NT2/D1 (cell line): ENCODE measurements at regions not wholly inside any gene's neighbourhood (a gene's known extent, or its start where the extent isn't known, plus 50 kb on each side); places are given as distances from the start of the nearest gene placed in this dataset.

Experiments used
- DNase-seq: peaks from one replicate; pipeline ENCODE4 v3.0.0-alpha.2; 2011; ENCODE audit warnings: low read depth, low spot score
- H3K27me3 ChIP-seq: 2 replicates; pipeline ENCODE4 v1.6.0; 2011; ENCODE audit warnings: mild to moderate bottlenecking; ENCODE audit not compliant: insufficient read length, insufficient read depth
- H3K36me3 ChIP-seq: 2 replicates; pipeline ENCODE4 v1.6.1; 2011; ENCODE audit warnings: mild to moderate bottlenecking, low read length, mixed read lengths; ENCODE audit not compliant: insufficient read depth, insufficient read length
- H3K4me1 ChIP-seq: 2 replicates; pipeline ENCODE4 v1.5.1; 2011; ENCODE audit not compliant: insufficient read depth, insufficient read length
- H3K4me3 ChIP-seq: 2 replicates; pipeline ENCODE4 v1.5.1; 2011; ENCODE audit warnings: low read depth; ENCODE audit not compliant: insufficient read length
- H3K9ac ChIP-seq: 2 replicates; pipeline ENCODE4 v1.6.0; 2011; ENCODE audit warnings: low read depth; ENCODE audit not compliant: insufficient read length
- H3K9me3 ChIP-seq: 2 replicates; pipeline ENCODE4 v1.5.1; 2011; ENCODE audit warnings: mild to moderate bottlenecking, low read length; ENCODE audit not compliant: insufficient read depth
- SUZ12 ChIP-seq: IDR thresholded peaks from 2 replicates; pipeline ENCODE4 v1.6.1; 2011; ENCODE audit not compliant: insufficient read length, insufficient read depth; ENCODE audit errors: extremely low read depth
- YY1 ChIP-seq: IDR thresholded peaks from 2 replicates; pipeline ENCODE4 v1.6.1; 2011; ENCODE audit not compliant: insufficient read length, insufficient read depth
- ZNF274 ChIP-seq: IDR thresholded peaks from 2 replicates; pipeline ENCODE4 v1.6.1; 2011; ENCODE audit warnings: mild to moderate bottlenecking, low read depth, low read length

GRCh38 chr20:40634891-40635290 lies 54.1 kb downstream of the MAFB start:
- Histone ChIP-seq H3K9ac (no peak overlapping the region), H3K4me3 (no peak overlapping the region), H3K36me3 (no peaks in the 10 kb centered on the region), H3K9me3 (no peaks in the 10 kb centered on the region), H3K27me3 (peaks cover 2% of the 10 kb centered on the region), H3K4me1 (no peaks in the 10 kb centered on the region)
- TF ChIP-seq YY1, result no peak
- no peak for TF ChIP-seq ZNF274
- TF ChIP-seq SUZ12, result no peak
- no peak for DNase-seq

GRCh38 chr20:40633123-40633850 lies 55.7 kb downstream of the MAFB start:
- TF ChIP-seq YY1 (no peak), SUZ12 (no peak), ZNF274 (no peak)
- peaks cover 3% of the 10 kb centered on the region for H3K4me1 ChIP-seq
- H3K36me3 ChIP-seq, result no peaks in the 10 kb centered on the region
- no peak for DNase-seq
- no peak overlapping the region for H3K4me3 ChIP-seq
- H3K9ac ChIP-seq, result no peak overlapping the region
- no peaks in the 10 kb centered on the region for H3K27me3 ChIP-seq
- no peaks in the 10 kb centered on the region for H3K9me3 ChIP-seq

- H3K4me3 ChIP-seq, result no peak overlapping the region
- H3K36me3 ChIP-seq, result no peaks in the 10 kb centered on the region
- H3K27me3 ChIP-seq, result no peaks in the 10 kb centered on the region
- H3K9ac ChIP-seq, result no peak overlapping the region
- no peak for DNase-seq
- TF ChIP-seq ZNF274 (no peak), YY1 (no peak), SUZ12 (no peak)
- H3K4me1 ChIP-seq, result peaks cover 3% of the 10 kb centered on the region
- no peaks in the 10 kb centered on the region for H3K9me3 ChIP-seq
Observed at GRCh38 chr20:40632346-40632976, 56.6 kb downstream of the MAFB start.

- TF ChIP-seq SUZ12 (no peak), ZNF274 (no peak), YY1 (no peak)
- H3K9me3 ChIP-seq, result 0 out of 2 replicates have a peak, but pooled peaks cover 3% of the 10 kb centered on the region
- H3K27me3 ChIP-seq, result no peaks in the 10 kb centered on the region
- no peak overlapping the region for H3K9ac ChIP-seq
- no peak for DNase-seq
- no peaks in the 10 kb centered on the region for H3K36me3 ChIP-seq
- H3K4me1 ChIP-seq, result peaks cover 3% of the 10 kb centered on the region
- H3K4me3 ChIP-seq, result no peak overlapping the region
Observed at GRCh38 chr20:40631119-40631631, 57.9 kb downstream of the MAFB start.

DNA sequence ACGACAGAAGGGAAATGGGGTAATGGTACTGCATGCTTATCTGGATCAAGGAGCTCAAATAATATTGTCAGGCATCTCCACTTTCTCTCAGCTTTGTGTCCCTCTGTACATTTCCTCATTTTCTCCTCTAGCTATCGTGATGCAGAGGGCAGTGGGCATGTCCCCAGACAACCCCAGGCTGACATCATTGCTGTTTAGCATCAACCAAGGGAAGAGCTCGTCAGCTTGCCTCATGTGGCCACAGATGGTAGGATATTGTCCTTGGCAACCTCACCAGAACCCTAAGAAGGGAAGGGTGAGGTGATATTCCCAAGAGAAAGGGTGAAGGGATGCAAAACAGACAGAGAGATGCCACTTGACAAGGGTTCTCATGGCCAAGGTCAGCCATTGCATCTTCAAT lies 58.3 kb downstream of the MAFB start:
- Histone ChIP-seq H3K4me3 (no peak overlapping the region), H3K9ac (no peak overlapping the region), H3K4me1 (peaks cover 3% of the 10 kb centered on the region), H3K36me3 (no peaks in the 10 kb centered on the region), H3K9me3 (peaks cover 7% of the 10 kb centered on the region; the same call in 1 of the 2 replicates), H3K27me3 (no peaks in the 10 kb centered on the region)
- TF ChIP-seq SUZ12 (no peak), ZNF274 (no peak), YY1 (no peak)
- no peak for DNase-seq

- Histone ChIP-seq H3K9me3 (peaks cover 12% of the 10 kb centered on the region; the same call in 1 of the 2 replicates), H3K4me1 (peaks cover 3% of the 10 kb centered on the region), H3K4me3 (no peak overlapping the region), H3K27me3 (no peaks in the 10 kb centered on the region), H3K9ac (no peak overlapping the region), H3K36me3 (no peaks in the 10 kb centered on the region)
- TF ChIP-seq SUZ12 (no peak), YY1 (no peak), ZNF274 (no peak)
- no peak for DNase-seq
Observed at GRCh38 chr20:40630099-40630498, 58.9 kb downstream of the MAFB start.

DNA sequence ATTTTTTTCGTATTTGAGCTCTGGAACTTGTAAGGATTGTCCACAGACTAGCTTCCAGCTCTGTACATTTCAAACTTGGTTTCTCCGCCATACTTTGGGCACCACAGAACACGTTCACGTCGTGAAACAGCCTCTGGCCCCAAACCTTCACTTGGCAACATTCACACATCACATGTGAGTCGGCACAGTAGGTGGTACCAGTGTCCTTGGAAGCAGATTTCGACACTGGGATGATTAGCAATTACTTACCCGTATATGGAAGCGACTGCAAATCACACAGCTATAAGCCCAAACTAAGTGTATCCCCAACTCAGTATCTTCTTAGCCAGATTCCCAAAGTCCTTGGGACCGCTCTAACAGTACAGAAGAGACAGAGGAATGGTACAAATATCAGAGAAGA lies 60.2 kb downstream of the MAFB start:
- no peak overlapping the region for H3K9ac ChIP-seq
- H3K36me3 ChIP-seq, result no peaks in the 10 kb centered on the region
- peaks cover 12% of the 10 kb centered on the region; the same call in 1 of the 2 replicates for H3K9me3 ChIP-seq
- DNase-seq, result no peak
- TF ChIP-seq ZNF274 (no peak), SUZ12 (no peak), YY1 (no peak)
- H3K27me3 ChIP-seq, result no peaks in the 10 kb centered on the region
- H3K4me3 ChIP-seq, result no peak overlapping the region
- peaks cover 3% of the 10 kb centered on the region for H3K4me1 ChIP-seq
